Neural progenitor cell (in vitro differentiated cells): ENCODE measurements at regions not wholly inside any gene's neighbourhood (a gene's known extent, or its start where the extent isn't known, plus 50 kb on each side); places are given as distances from the start of the nearest gene placed in this dataset.

Experiments
- CTCF ChIP-seq: fragments of 200-600 bp; sonication (generic); IDR thresholded peaks from 2 replicates; pipeline ENCODE4 v1.5.1; 2017; ENCODE audit warnings: antibody characterized with exemption, mild to moderate bottlenecking
- EZH2phosphoT487 ChIP-seq: fragments of 200-600 bp; sonication (generic); IDR thresholded peaks from 2 replicates; pipeline ENCODE4 v1.6.1; 2017; ENCODE audit warnings: antibody characterized with exemption

GRCh38 chr18:2256577-2256976 lies 314.7 kb downstream of the METTL4 start:
- TF ChIP-seq CTCF (no peak), EZH2phosphoT487 (no peak)
